Natural killer cell (primary cell): ENCODE measurements at regions not wholly inside any gene's neighbourhood (a gene's known extent, or its start where the extent isn't known, plus 50 kb on each side); places are given as distances from the start of the nearest gene placed in this dataset.
"Not testable (repeated sequence)": the region's sequence is repeated elsewhere in the genome, so short reads cannot be mapped to it uniquely, and the experiment has no call there.

Experiments
- ATAC-seq, 3 donors: fragments of 150-1000 bp in 2 of 3; fragments of 200-7000 bp in 1 of 3; cut with Tn5 transposase; 1 replicate in 1 of 3; 2 replicates in 2 of 3; pipeline ENCODE4 v1.10.0; 2021; ENCODE audit warnings: mild to moderate bottlenecking in 2 of 3, moderate library complexity in 2 of 3
- DNase-seq, 2 donors: peaks; one replicate each; pipeline versions ENCODE4 v3.0.0 to v3.0.0-alpha.2; 2013 to 2021; ENCODE audit warnings: mixed read lengths in 1 of 2
- H3K27ac ChIP-seq: one replicate; pipeline ENCODE4 v1.5.1; 2013; ENCODE audit warnings: mild to moderate bottlenecking, low read length
- H3K27me3 ChIP-seq: one replicate; pipeline ENCODE4 v1.6.1; 2013; ENCODE audit warnings: low read length; ENCODE audit not compliant: control insufficient read depth, insufficient read depth
- H3K36me3 ChIP-seq: one replicate; pipeline ENCODE4 v1.6.1; 2013; ENCODE audit warnings: low read length; ENCODE audit not compliant: control insufficient read depth, insufficient read depth
- H3K4me1 ChIP-seq: one replicate; pipeline ENCODE4 v1.6.1; 2013; ENCODE audit warnings: low read length; ENCODE audit not compliant: control insufficient read depth, insufficient read depth
- H3K4me3 ChIP-seq: one replicate; pipeline ENCODE4 v1.5.1; 2013; ENCODE audit warnings: low read length
- H3K9me3 ChIP-seq: one replicate; pipeline ENCODE4 v1.6.1; 2013; ENCODE audit warnings: low read length; ENCODE audit not compliant: control insufficient read depth, insufficient read depth
- H3K27ac Mint-ChIP-seq, 2 donors: one replicate each; pipeline ENCODE4 v1.8.0; 2022; ENCODE audit warnings: mild to moderate bottlenecking in 2 of 2, mixed read lengths in 2 of 2, moderate library complexity in 1 of 2
- H3K27me3 Mint-ChIP-seq, 2 donors: one replicate each; pipeline ENCODE4 v1.8.0; 2022; ENCODE audit warnings: low read depth in 2 of 2, mixed read lengths in 2 of 2
- H3K36me3 Mint-ChIP-seq: one replicate; pipeline ENCODE4 v1.8.0; 2022; ENCODE audit warnings: mixed read lengths
- H3K4me1 Mint-ChIP-seq, 2 donors: one replicate each; pipeline ENCODE4 v1.8.0; 2022; ENCODE audit warnings: mixed read lengths in 2 of 2
- H3K4me3 Mint-ChIP-seq: one replicate; pipeline ENCODE4 v1.8.0; 2022; ENCODE audit warnings: mild to moderate bottlenecking, moderate library complexity, mixed read lengths
- H3K9me3 Mint-ChIP-seq, 2 donors: one replicate each; pipeline ENCODE4 v1.8.0; 2022; ENCODE audit warnings: mixed read lengths in 2 of 2
- CTCF ChIP-seq: fragments of 200-600 bp; IDR thresholded peaks from one replicate; pipeline ENCODE4 v1.8.0; 2022; ENCODE audit warnings: antibody characterized with exemption
- WGBS: methylation state at CpG from one replicate; pipeline ENCODE4 v1.1.7; 2013; ENCODE audit warnings: missing lambda C conversion rate; ENCODE audit not compliant: insufficient coverage; 5-methylcytosine and 5-hydroxymethylcytosine counted together
- intact Hi-C: fragments of 100-400 bp; cut with micrococcal nuclease; formaldehyde crosslinking; loops from one replicate; pipeline ENCODE4 v1.14.2; 2022

GRCh38 chr1:29591601-29592260 is 355.4 kb downstream of the PTPRU start:
- no peak overlapping the region for H3K27ac Mint-ChIP-seq
- intact Hi-C loops, result no loop called here
- Histone ChIP-seq H3K4me3 (no peak overlapping the region), H3K27me3 (no peaks in the 10 kb centered on the region), H3K4me1 (no peaks in the 10 kb centered on the region), H3K27ac (no peak overlapping the region), H3K36me3 (no peaks in the 10 kb centered on the region), H3K9me3 (no peaks in the 10 kb centered on the region)
- no peaks in the 10 kb centered on the region for H3K36me3 Mint-ChIP-seq
- H3K9me3 Mint-ChIP-seq, result no peaks in the 10 kb centered on the region
- TF ChIP-seq CTCF, result no peak
- H3K27me3 Mint-ChIP-seq, result peaks cover 6 to 8% of the 10 kb centered on the region in 2 donors
- ATAC-seq (no peak), DNase-seq (no peak)
- H3K4me1 Mint-ChIP-seq, result no peaks in the 10 kb centered on the region
- 81% methylated on average over 12 of the region's 13 CpGs for WGBS
- no peak overlapping the region for H3K4me3 Mint-ChIP-seq

GRCh38 chr1:29590583-29591565 is 354.6 kb downstream of the PTPRU start:
- H3K27ac Mint-ChIP-seq, result no peak overlapping the region
- 83% methylated on average over 9 of the region's 10 CpGs for WGBS
- H3K9me3 ChIP-seq, result no peaks in the 10 kb centered on the region
- H3K4me1 Mint-ChIP-seq, result no peaks in the 10 kb centered on the region
- H3K36me3 ChIP-seq, result no peaks in the 10 kb centered on the region
- DNase-seq, result no peak
- H3K4me3 Mint-ChIP-seq, result no peak overlapping the region
- no peak overlapping the region for H3K4me3 ChIP-seq
- intact Hi-C loops, result no loop called here
- no peak overlapping the region for H3K27ac ChIP-seq
- H3K27me3 ChIP-seq, result no peaks in the 10 kb centered on the region
- no peaks in the 10 kb centered on the region for H3K36me3 Mint-ChIP-seq
- no peaks in the 10 kb centered on the region for H3K9me3 Mint-ChIP-seq
- peaks cover 8% of the 10 kb centered on the region in 2 donors for H3K27me3 Mint-ChIP-seq
- H3K4me1 ChIP-seq, result no peaks in the 10 kb centered on the region
- no peak for ATAC-seq
- TF ChIP-seq CTCF, result no peak

GRCh38 chr1:29589716-29590115 is 353.4 kb downstream of the PTPRU start:
- 90% methylated on average over 2 of the region's 3 CpGs for WGBS
- H3K27ac Mint-ChIP-seq, H3K4me1 Mint-ChIP-seq, H3K4me3 Mint-ChIP-seq, H3K36me3 Mint-ChIP-seq, H3K4me3 ChIP-seq, H3K27ac ChIP-seq, H3K9me3 Mint-ChIP-seq, ATAC-seq, H3K27me3 ChIP-seq, DNase-seq, H3K4me1 ChIP-seq, H3K9me3 ChIP-seq, H3K36me3 ChIP-seq, intact Hi-C loops: not testable (repeated sequence)
- peaks cover 8 to 12% of the 10 kb centered on the region in 2 donors for H3K27me3 Mint-ChIP-seq

- DNase-seq, result no peak
- Histone ChIP-seq H3K9me3 (no peaks in the 10 kb centered on the region), H3K27me3 (no peaks in the 10 kb centered on the region), H3K36me3 (no peaks in the 10 kb centered on the region), H3K4me1 (no peaks in the 10 kb centered on the region), H3K27ac (no peak overlapping the region), H3K4me3 (no peak overlapping the region)
- TF ChIP-seq CTCF, result no peak
- Mint-ChIP-seq H3K36me3 (no peaks in the 10 kb centered on the region), H3K4me3 (no peak overlapping the region), H3K9me3 (no peaks in the 10 kb centered on the region), H3K27ac (no peak overlapping the region), H3K4me1 (no peaks in the 10 kb centered on the region), H3K27me3 (peaks cover 8 to 16% of the 10 kb centered on the region in 2 donors)
- no peak for ATAC-seq
- intact Hi-C loops, result no loop called here
- 78% methylated on average over 3 of the region's 4 CpGs for WGBS
Measured at GRCh38 chr1:29586991-29587745, 350.8 kb downstream of the PTPRU start.
